CD4-positive, alpha-beta T cell (primary cell): ENCODE measurements at regions not wholly inside any gene's neighbourhood (a gene's known extent, or its start where the extent isn't known, plus 50 kb on each side); places are given as distances from the start of the nearest gene placed in this dataset.

Experiments
- ATAC-seq: fragments of 200-7000 bp; cut with Tn5 transposase; one replicate; pipeline ENCODE4 v1.10.0; 2022; ENCODE audit warnings: mild to moderate bottlenecking; ENCODE audit not compliant: poor library complexity
- CTCF ChIA-PET: fragments of 350-600 bp; sonication (Branson Sonifier 250); formaldehyde crosslinking; loops from one replicate; lab custom pipeline; 2021; ENCODE audit warnings: antibody characterized with exemption, inconsistent platforms; lab: Charles Lee
- POLR2A ChIA-PET: fragments of 350-600 bp; sonication (Branson Sonifier 250); formaldehyde crosslinking; loops from one replicate; lab custom pipeline; 2021; ENCODE audit warnings: antibody characterized with exemption, inconsistent platforms; lab: Charles Lee
- DNase-seq, 14 experiments: peaks; one replicate each; pipeline ENCODE4 v3.0.0-alpha.2; 2013 to 2020; ENCODE audit warnings: mixed read lengths in 2 of 14
- H3K27ac ChIP-seq, 2 donors: one replicate each; pipeline versions ENCODE4 v1.5.1 to v1.7.0; 2013; ENCODE audit warnings: low read length in 2 of 2, low read depth in 1 of 2, mild to moderate bottlenecking in 1 of 2
- H3K27me3 ChIP-seq, 2 experiments: 1 replicate in 1 of 2; 2 replicates in 1 of 2; pipeline versions ENCODE4 v1.6.1 to v1.7.0; 2013; ENCODE audit warnings: low read length in 2 of 2, control low read depth in 1 of 2, mild to moderate bottlenecking in 1 of 2, moderate library complexity in 1 of 2; ENCODE audit not compliant: insufficient read depth in 2 of 2, control insufficient read depth in 1 of 2
- H3K36me3 ChIP-seq: one replicate; pipeline ENCODE4 v1.6.1; 2013; ENCODE audit warnings: low read length, control low read depth; ENCODE audit not compliant: insufficient read depth
- H3K4me1 ChIP-seq: one replicate; pipeline ENCODE4 v1.6.1; 2013; ENCODE audit warnings: low read length, control low read depth; ENCODE audit not compliant: insufficient read depth
- H3K4me3 ChIP-seq: one replicate; pipeline ENCODE4 v1.5.1; 2013; ENCODE audit warnings: mild to moderate bottlenecking, low read length, moderate library complexity
- H3K9me3 ChIP-seq, 2 experiments: 1 replicate in 1 of 2; 2 replicates in 1 of 2; pipeline versions ENCODE4 v1.6.1 to v1.7.0; 2013; ENCODE audit warnings: low read length in 2 of 2, mild to moderate bottlenecking in 2 of 2, control low read depth in 1 of 2, moderate library complexity in 1 of 2; ENCODE audit not compliant: control insufficient read depth in 1 of 2, insufficient read depth in 1 of 2
- H3K27ac Mint-ChIP-seq: one replicate; pipeline ENCODE4 v1.8.0; 2020; ENCODE audit warnings: mixed read lengths
- H3K27me3 Mint-ChIP-seq: one replicate; pipeline ENCODE4 v1.8.0; 2021; ENCODE audit warnings: mixed read lengths
- H3K36me3 Mint-ChIP-seq: one replicate; pipeline ENCODE4 v1.8.0; 2021; ENCODE audit warnings: low read depth, mixed read lengths
- H3K4me1 Mint-ChIP-seq: one replicate; pipeline ENCODE4 v1.8.0; 2021; ENCODE audit warnings: low read depth, mixed read lengths
- H3K4me3 Mint-ChIP-seq: one replicate; pipeline ENCODE4 v1.8.0; 2020; ENCODE audit warnings: mild to moderate bottlenecking, mixed read lengths
- H3K9me3 Mint-ChIP-seq: one replicate; pipeline ENCODE4 v1.8.0; 2020; ENCODE audit warnings: mixed read lengths
- CTCF ChIP-seq: fragments of 200-600 bp; IDR thresholded peaks from one replicate; pipeline ENCODE4 v1.8.0; 2022; ENCODE audit warnings: antibody characterized with exemption, mild to moderate bottlenecking
- intact Hi-C, 2 experiments: fragments of 100-400 bp; cut with DNase I in 1 of 2; cut with micrococcal nuclease in 1 of 2; formaldehyde crosslinking; loops; one replicate each; pipeline versions ENCODE4 v1.15.1 to v1.9.0; 2023 to 2025; cut with DNase I, micrococcal nuclease

GRCh38 chr5:173514661-173515060 is 101.8 kb downstream of the BOD1 start:
- Mint-ChIP-seq H3K9me3 (peaks cover 5% of the 10 kb centered on the region), H3K4me3 (no peak overlapping the region), H3K27me3 (peaks cover 40% of the 10 kb centered on the region), H3K36me3 (no peaks in the 10 kb centered on the region), H3K4me1 (no peaks in the 10 kb centered on the region), H3K27ac (no peak overlapping the region)
- TF ChIP-seq CTCF: no peak
- no peak for ATAC-seq
- POLR2A ChIA-PET: no interaction called here
- DNase-seq: no peak
- H3K4me1 ChIP-seq: no peaks in the 10 kb centered on the region
- peaks cover 8 to 17% of the 10 kb centered on the region in 2 experiments for H3K27me3 ChIP-seq
- H3K9me3 ChIP-seq: peaks cover 0 to 7% of the 10 kb centered on the region in 2 experiments
- no peak overlapping the region for H3K4me3 ChIP-seq
- H3K36me3 ChIP-seq: no peaks in the 10 kb centered on the region
- H3K27ac ChIP-seq: no peak overlapping the region
- CTCF ChIA-PET: no interaction called here
- intact Hi-C loops: no loop called here

GRCh38 chr5:173513521-173513991 is 102.9 kb downstream of the BOD1 start:
- Histone ChIP-seq H3K36me3 (no peaks in the 10 kb centered on the region), H3K4me1 (no peaks in the 10 kb centered on the region), H3K9me3 (peaks cover 0 to under 1% of the 10 kb centered on the region in 2 experiments), H3K27me3 (peaks cover under 1 to 13% of the 10 kb centered on the region in 2 experiments), H3K27ac (no peak overlapping the region), H3K4me3 (no peak overlapping the region)
- no peaks in the 10 kb centered on the region for H3K36me3 Mint-ChIP-seq
- no peak overlapping the region for H3K27ac Mint-ChIP-seq
- H3K27me3 Mint-ChIP-seq: peaks cover 40% of the 10 kb centered on the region
- POLR2A ChIA-PET: no interaction called here
- no peak for TF ChIP-seq CTCF
- ATAC-seq (no peak), DNase-seq (no peak)
- peaks cover 5% of the 10 kb centered on the region for H3K9me3 Mint-ChIP-seq
- CTCF ChIA-PET: no interaction called here
- no peaks in the 10 kb centered on the region for H3K4me1 Mint-ChIP-seq
- H3K4me3 Mint-ChIP-seq: no peak overlapping the region
- intact Hi-C loops: no loop called here

- Mint-ChIP-seq H3K4me3 (no peak overlapping the region), H3K9me3 (peaks cover 5% of the 10 kb centered on the region), H3K36me3 (no peaks in the 10 kb centered on the region), H3K27me3 (peaks cover 35% of the 10 kb centered on the region), H3K4me1 (no peaks in the 10 kb centered on the region), H3K27ac (no peak overlapping the region)
- intact Hi-C loops: no loop called here
- ChIA-PET POLR2A (no interaction called here), CTCF (no interaction called here)
- TF ChIP-seq CTCF: no peak
- ATAC-seq: no peak
- Histone ChIP-seq H3K27me3 (peaks cover 0 to 11% of the 10 kb centered on the region in 2 experiments), H3K4me3 (no peak overlapping the region), H3K4me1 (no peaks in the 10 kb centered on the region), H3K27ac (no peak overlapping the region), H3K9me3 (no peaks in the 10 kb centered on the region), H3K36me3 (no peaks in the 10 kb centered on the region)
- no peak for DNase-seq
These were observed 103.6 kb downstream of the BOD1 start for GRCh38 chr5:173512637-173513435.
